H9 (cell line): ENCODE measurements at regions not wholly inside any gene's neighbourhood (a gene's known extent, or its start where the extent isn't known, plus 50 kb on each side); places are given as distances from the start of the nearest gene placed in this dataset.

Source experiments
- DNase-seq: peaks from one replicate; pipeline ENCODE4 v3.0.0-alpha.2; 2017
- H2AFZ ChIP-seq: one replicate; pipeline ENCODE4 v1.6.1; 2013; ENCODE audit warnings: mild to moderate bottlenecking, low read length, control low read depth, moderate library complexity
- H2AK5ac ChIP-seq: 2 replicates; pipeline ENCODE4 v1.6.1; 2013; ENCODE audit warnings: low read length, control low read depth, mixed read lengths; ENCODE audit not compliant: insufficient read length
- H2BK120ac ChIP-seq: one replicate; pipeline ENCODE4 v1.6.1; 2013; ENCODE audit warnings: low read depth, mild to moderate bottlenecking, low read length, control low read depth, inconsistent platforms; ENCODE audit not compliant: poor library complexity, severe bottlenecking
- H2BK12ac ChIP-seq: 2 replicates; pipeline ENCODE4 v1.6.1; 2013; ENCODE audit warnings: low read length, control low read depth, mixed read lengths, low read depth; ENCODE audit not compliant: insufficient read length
- H2BK15ac ChIP-seq: 2 replicates; pipeline ENCODE4 v1.6.1; 2013; ENCODE audit warnings: low read depth, low read length, control low read depth
- H2BK20ac ChIP-seq: one replicate; pipeline ENCODE4 v1.6.1; 2013; ENCODE audit warnings: low read depth, mild to moderate bottlenecking, low read length, control low read depth, inconsistent platforms; ENCODE audit not compliant: poor library complexity, severe bottlenecking
- H2BK5ac ChIP-seq: 2 replicates; pipeline ENCODE4 v1.6.1; 2013; ENCODE audit warnings: low read length, control low read depth, mixed read lengths; ENCODE audit not compliant: insufficient read length
- H3K14ac ChIP-seq: 2 replicates; pipeline ENCODE4 v1.6.1; 2013; ENCODE audit warnings: low read length, control low read depth; ENCODE audit not compliant: insufficient read depth
- H3K18ac ChIP-seq: 2 replicates; pipeline ENCODE4 v1.6.1; 2013; ENCODE audit warnings: low read depth, mild to moderate bottlenecking, mixed read lengths, low read length, control low read depth; ENCODE audit not compliant: insufficient read length
- H3K23ac ChIP-seq: 2 replicates; pipeline ENCODE4 v1.6.1; 2013; ENCODE audit warnings: low read length, control low read depth, mixed read lengths, low read depth; ENCODE audit not compliant: insufficient read length
- H3K23me2 ChIP-seq: 2 replicates; pipeline ENCODE4 v1.6.1; 2013; ENCODE audit warnings: low read depth, mild to moderate bottlenecking, mixed read lengths, low read length, control low read depth; ENCODE audit not compliant: insufficient read length, poor library complexity, severe bottlenecking
- H3K27ac ChIP-seq: 2 replicates; pipeline ENCODE4 v1.5.1; 2013; ENCODE audit warnings: low read length, control low read depth, mixed read lengths, low read depth; ENCODE audit not compliant: insufficient read length
- H3K27me3 ChIP-seq: 2 replicates; pipeline ENCODE4 v1.6.1; 2013; ENCODE audit warnings: low read length, control low read depth, inconsistent platforms; ENCODE audit not compliant: insufficient read depth
- H3K4ac ChIP-seq: 2 replicates; pipeline ENCODE4 v1.6.1; 2013; ENCODE audit warnings: low read depth, mild to moderate bottlenecking, control low read depth, inconsistent platforms, low read length, moderate library complexity
- H3K4me1 ChIP-seq: 2 replicates; pipeline ENCODE4 v1.6.1; 2013; ENCODE audit warnings: low read length, control low read depth, inconsistent platforms; ENCODE audit not compliant: insufficient read depth
- H3K4me2 ChIP-seq: 2 replicates; pipeline ENCODE4 v1.6.1; 2013; ENCODE audit warnings: low read length, control low read depth, mixed read lengths; ENCODE audit not compliant: insufficient read length, insufficient read depth
- H3K56ac ChIP-seq: 2 replicates; pipeline ENCODE4 v1.6.1; 2013; ENCODE audit warnings: low read depth, mild to moderate bottlenecking, mixed read lengths, low read length, control low read depth; ENCODE audit not compliant: insufficient read length
- H3K79me1 ChIP-seq: 2 replicates; pipeline ENCODE4 v1.6.1; 2013; ENCODE audit warnings: low read depth, mild to moderate bottlenecking, moderate library complexity, low read length, control low read depth, inconsistent platforms; ENCODE audit not compliant: insufficient read depth, poor library complexity, severe bottlenecking
- H3K79me2 ChIP-seq: 2 replicates; pipeline ENCODE4 v1.6.1; 2013; ENCODE audit warnings: low read length, control low read depth, inconsistent platforms; ENCODE audit not compliant: insufficient read depth
- H3K9ac ChIP-seq: 2 replicates; pipeline ENCODE4 v1.6.1; 2013; ENCODE audit warnings: low read length, control low read depth, mixed read lengths; ENCODE audit not compliant: insufficient read length; ENCODE audit errors: extremely low read depth
- H3K9me3 ChIP-seq: one replicate; pipeline ENCODE4 v1.6.1; 2013; ENCODE audit warnings: low read depth, low read length, inconsistent platforms; ENCODE audit not compliant: control insufficient read depth
- H3T11ph ChIP-seq: one replicate; pipeline ENCODE4 v1.6.1; 2013; ENCODE audit warnings: mild to moderate bottlenecking, low read length, control low read depth, inconsistent platforms
- H4K20me1 ChIP-seq: one replicate; pipeline ENCODE4 v1.6.1; 2013; ENCODE audit not compliant: control insufficient read depth, insufficient read length, insufficient read depth
- H4K5ac ChIP-seq: 2 replicates; pipeline ENCODE4 v1.6.1; 2013; ENCODE audit warnings: low read depth, mild to moderate bottlenecking, mixed read lengths, low read length, control low read depth; ENCODE audit not compliant: insufficient read length
- H4K8ac ChIP-seq: replicated peaks from 2 replicates; pipeline ENCODE4 v1.6.1; 2013; ENCODE audit warnings: low read length, control low read depth, mixed read lengths, low read depth; ENCODE audit not compliant: insufficient read length
- H4K91ac ChIP-seq: 2 replicates; pipeline ENCODE4 v1.6.1; 2013; ENCODE audit warnings: low read depth, mild to moderate bottlenecking, moderate library complexity, mixed read lengths, low read length, control low read depth; ENCODE audit not compliant: insufficient read length
- H3K27ac Mint-ChIP-seq, 3 experiments: 2 replicates in 2 of 3; 3 replicates in 1 of 3; pipeline ENCODE4 v1.8.0; 2020 to 2021; ENCODE audit warnings: mixed read lengths in 3 of 3, mild to moderate bottlenecking in 1 of 3, moderate library complexity in 1 of 3
- H3K27me3 Mint-ChIP-seq: 2 replicates; pipeline ENCODE4 v1.8.0; 2021; ENCODE audit warnings: low read depth, mild to moderate bottlenecking, moderate library complexity, mixed read lengths
- H3K36me3 Mint-ChIP-seq, 3 experiments: 2 replicates in 2 of 3; 3 replicates in 1 of 3; pipeline ENCODE4 v1.8.0; 2020 to 2021; ENCODE audit warnings: low read depth in 3 of 3, mixed read lengths in 3 of 3; ENCODE audit not compliant: insufficient read depth in 1 of 3
- H3K4me1 Mint-ChIP-seq, 2 experiments: 2 replicates each; pipeline ENCODE4 v1.8.0; 2020; ENCODE audit warnings: mixed read lengths in 2 of 2
- H3K4me3 Mint-ChIP-seq, 2 experiments: 2 replicates in 1 of 2; 3 replicates in 1 of 2; pipeline ENCODE4 v1.8.0; 2020 to 2021; ENCODE audit warnings: mild to moderate bottlenecking in 2 of 2, mixed read lengths in 2 of 2, moderate library complexity in 1 of 2
- H3K9me3 Mint-ChIP-seq, 2 experiments: 2 replicates in 1 of 2; 3 replicates in 1 of 2; pipeline ENCODE4 v1.8.0; 2020; ENCODE audit warnings: mild to moderate bottlenecking in 2 of 2, mixed read lengths in 2 of 2, moderate library complexity in 1 of 2
- WGBS: extraction: QIAGEN DNeasy Blood & Tissue Kit; methylation state at CpG from one replicate; pipeline ENCODE4 v1.1.7; 2013; ENCODE audit warnings: missing lambda C conversion rate, low lambda C conversion rate, mixed read lengths; ENCODE audit not compliant: insufficient read length; ENCODE audit errors: extremely low coverage; 5-methylcytosine and 5-hydroxymethylcytosine counted together
- TF ChIP-seq, protein P1 (sequence below): fragments of 200-600 bp; sonication (generic); conservative IDR thresholded peaks from 3 replicates; pipeline ENCODE4 v1.8.0; 2021; ENCODE audit warnings: antibody characterized with exemption, mild to moderate bottlenecking

GRCh38 chr3:124597979-124598378, 132.3 kb upstream of the UMPS start:
- H3K56ac ChIP-seq, result no peak overlapping the region
- H2AFZ ChIP-seq, result no peak overlapping the region
- H3K36me3 Mint-ChIP-seq, result no peaks in the 10 kb centered on the region
- H3K23me2 ChIP-seq, result no peaks in the 10 kb centered on the region
- H3K9me3 Mint-ChIP-seq, result no peaks in the 10 kb centered on the region
- no peak overlapping the region for H4K91ac ChIP-seq
- H2BK12ac ChIP-seq, result no peak overlapping the region
- H3T11ph ChIP-seq, result no peak overlapping the region
- H4K20me1 ChIP-seq, result no peaks in the 10 kb centered on the region
- peaks cover 3% of the 10 kb centered on the region; the same call in 1 of the 2 replicates for H3K4me1 ChIP-seq
- no peak overlapping the region for H3K4ac ChIP-seq
- no peak overlapping the region for H3K4me3 Mint-ChIP-seq
- H3K27ac Mint-ChIP-seq, result no peak overlapping the region
- no peak overlapping the region for H3K14ac ChIP-seq
- no peak overlapping the region for H2BK15ac ChIP-seq
- no peaks in the 10 kb centered on the region for H3K27me3 ChIP-seq
- no peak overlapping the region for H4K8ac ChIP-seq
- H3K27ac ChIP-seq, result no peak overlapping the region
- H3K18ac ChIP-seq, result no peak overlapping the region
- H3K4me2 ChIP-seq, result no peak overlapping the region
- H3K4me1 Mint-ChIP-seq, result peaks cover 13 to 14% of the 10 kb centered on the region in 2 experiments
- H3K79me1 ChIP-seq, result no peaks in the 10 kb centered on the region
- H4K5ac ChIP-seq, result no peak overlapping the region
- no CpG with 5 or more reads among the region's 3 CpGs for WGBS
- no peak overlapping the region for H2AK5ac ChIP-seq
- H3K27me3 Mint-ChIP-seq, result no peaks in the 10 kb centered on the region
- H2BK120ac ChIP-seq, result no peak overlapping the region
- H3K9me3 ChIP-seq, result no peaks in the 10 kb centered on the region
- H3K9ac ChIP-seq, result no peak overlapping the region
- no peak for DNase-seq
- TF ChIP-seq, protein P1, sequence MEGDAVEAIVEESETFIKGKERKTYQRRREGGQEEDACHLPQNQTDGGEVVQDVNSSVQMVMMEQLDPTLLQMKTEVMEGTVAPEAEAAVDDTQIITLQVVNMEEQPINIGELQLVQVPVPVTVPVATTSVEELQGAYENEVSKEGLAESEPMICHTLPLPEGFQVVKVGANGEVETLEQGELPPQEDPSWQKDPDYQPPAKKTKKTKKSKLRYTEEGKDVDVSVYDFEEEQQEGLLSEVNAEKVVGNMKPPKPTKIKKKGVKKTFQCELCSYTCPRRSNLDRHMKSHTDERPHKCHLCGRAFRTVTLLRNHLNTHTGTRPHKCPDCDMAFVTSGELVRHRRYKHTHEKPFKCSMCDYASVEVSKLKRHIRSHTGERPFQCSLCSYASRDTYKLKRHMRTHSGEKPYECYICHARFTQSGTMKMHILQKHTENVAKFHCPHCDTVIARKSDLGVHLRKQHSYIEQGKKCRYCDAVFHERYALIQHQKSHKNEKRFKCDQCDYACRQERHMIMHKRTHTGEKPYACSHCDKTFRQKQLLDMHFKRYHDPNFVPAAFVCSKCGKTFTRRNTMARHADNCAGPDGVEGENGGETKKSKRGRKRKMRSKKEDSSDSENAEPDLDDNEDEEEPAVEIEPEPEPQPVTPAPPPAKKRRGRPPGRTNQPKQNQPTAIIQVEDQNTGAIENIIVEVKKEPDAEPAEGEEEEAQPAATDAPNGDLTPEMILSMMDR, result no peak
- H2BK5ac ChIP-seq, result no peak overlapping the region
- H3K23ac ChIP-seq, result no peak overlapping the region
- H2BK20ac ChIP-seq, result no peak overlapping the region
- no peaks in the 10 kb centered on the region for H3K79me2 ChIP-seq
